Testis (tissue), 2 donors: ENCODE measurements at regions not wholly inside any gene's neighbourhood (a gene's known extent, or its start where the extent isn't known, plus 50 kb on each side); places are given as distances from the start of the nearest gene placed in this dataset.

Experiments
- DNase-seq: peaks from one replicate; pipeline ENCODE4 v3.0.0-alpha.2; 2019
- H3K27ac ChIP-seq, 2 donors: fragments of 200-600 bp; sonication (generic); one replicate each; pipeline ENCODE4 v1.5.1; 2019
- H3K27me3 ChIP-seq: fragments of 200-600 bp; sonication (generic); one replicate; pipeline ENCODE4 v1.5.1; 2019
- H3K36me3 ChIP-seq: fragments of 200-600 bp; sonication (generic); one replicate; pipeline ENCODE4 v1.5.1; 2017; ENCODE audit warnings: low read depth; ENCODE audit errors: missing control alignments
- H3K4me1 ChIP-seq: fragments of 200-600 bp; sonication (generic); one replicate; pipeline ENCODE4 v1.5.1; 2019
- H3K4me3 ChIP-seq, 2 donors: fragments of 200-600 bp; sonication (generic); one replicate each; pipeline ENCODE4 v1.5.1; 2017 to 2019
- H3K9me3 ChIP-seq: fragments of 200-600 bp; sonication (generic); one replicate; pipeline ENCODE4 v1.5.1; 2017
- CTCF ChIP-seq, 3 experiments: fragments of 450-650 bp in 2 of 3; fragments of 200-600 bp in 1 of 3; sonication (generic) in 1 of 3; IDR thresholded peaks; one replicate each; pipeline ENCODE4 v1.5.1; 2016 to 2019; ENCODE audit warnings: antibody characterized with exemption in 3 of 3, mild to moderate bottlenecking in 2 of 3, moderate library complexity in 1 of 3
- POLR2A ChIP-seq: fragments of 450-650 bp; IDR thresholded peaks from one replicate; pipeline ENCODE4 v1.6.1; 2017; ENCODE audit warnings: antibody characterized with exemption, mild to moderate bottlenecking, moderate library complexity
- WGBS, 2 donors: methylation state at CpG; one replicate each; pipeline ENCODE4 v1.1.5; 2018; 5-methylcytosine and 5-hydroxymethylcytosine counted together
- intact Hi-C: fragments of 100-400 bp; cut with DNase I; formaldehyde crosslinking; loops from one replicate; pipeline ENCODE4 v1.15.1; 2023; ENCODE audit warnings: low total_unique reads

- Histone ChIP-seq H3K27ac (no peak overlapping the region), H3K27me3 (no peaks in the 10 kb centered on the region), H3K4me3 (no peak overlapping the region), H3K36me3 (no peaks in the 10 kb centered on the region), H3K4me1 (peaks cover 4% of the 10 kb centered on the region), H3K9me3 (no peaks in the 10 kb centered on the region)
- no peak for TF ChIP-seq POLR2A
- TF ChIP-seq CTCF (IDR thresholded peaks at IDR 0.05), result no peak
- no peak for DNase-seq
- intact Hi-C loops, result no loop called here
- 95% methylated on average over 1 of the region's 1 CpG for WGBS, 2 donors
Observed at GRCh38 chr5:107266100-107266499, 404.6 kb downstream of the EFNA5 start.

GRCh38 chr5:107265193-107265592 lies 405.5 kb downstream of the EFNA5 start:
- no peak for TF ChIP-seq CTCF (IDR thresholded peaks at IDR 0.05)
- TF ChIP-seq POLR2A, result no peak
- intact Hi-C loops, result no loop called here
- no peaks in the 10 kb centered on the region for H3K9me3 ChIP-seq
- 74 to 75% methylated on average over 2 of the region's 2 CpGs for WGBS, 2 donors
- H3K27me3 ChIP-seq, result no peaks in the 10 kb centered on the region
- no peaks in the 10 kb centered on the region for H3K36me3 ChIP-seq
- H3K4me3 ChIP-seq, result no peak overlapping the region
- peaks cover 4% of the 10 kb centered on the region for H3K4me1 ChIP-seq
- no peak for DNase-seq
- H3K27ac ChIP-seq, result no peak overlapping the region

GRCh38 chr5:107263387-107264018 lies 407.2 kb downstream of the EFNA5 start:
- no peaks in the 10 kb centered on the region for H3K27me3 ChIP-seq
- no peak for DNase-seq
- H3K27ac ChIP-seq, result no peak overlapping the region
- H3K4me1 ChIP-seq, result peaks cover 4% of the 10 kb centered on the region
- H3K36me3 ChIP-seq, result no peaks in the 10 kb centered on the region
- intact Hi-C loops, result no loop called here
- no peak for TF ChIP-seq POLR2A
- no peak for TF ChIP-seq CTCF (IDR thresholded peaks at IDR 0.05)
- H3K4me3 ChIP-seq, result no peak overlapping the region
- WGBS, 2 donors, result 50 to 62% methylated on average over 5 of the region's 5 CpGs
- no peaks in the 10 kb centered on the region for H3K9me3 ChIP-seq

GRCh38 chr5:107257885-107258520 lies 412.7 kb downstream of the EFNA5 start:
- Histone ChIP-seq H3K9me3 (no peaks in the 10 kb centered on the region), H3K27me3 (no peaks in the 10 kb centered on the region), H3K4me3 (no peak overlapping the region), H3K4me1 (no peaks in the 10 kb centered on the region), H3K27ac (no peak overlapping the region), H3K36me3 (no peaks in the 10 kb centered on the region)
- TF ChIP-seq POLR2A, result no peak
- DNase-seq, result no peak
- 87 to 89% methylated on average over 2 of the region's 2 CpGs for WGBS, 2 donors
- intact Hi-C loops, result no loop called here

- intact Hi-C loops, result no loop called here
- 91 to 95% methylated on average over 3 to 4 of the region's 4 CpGs for WGBS, 2 donors
- DNase-seq, result no peak
Observed at GRCh38 chr5:107254902-107255234, 415.9 kb downstream of the EFNA5 start.

More at GRCh38 chr5:107254902-107255234, 415.9 kb downstream of the EFNA5 start:
- Histone ChIP-seq H3K4me1 (no peaks in the 10 kb centered on the region), H3K9me3 (no peaks in the 10 kb centered on the region), H3K4me3 (no peak overlapping the region), H3K36me3 (no peaks in the 10 kb centered on the region), H3K27ac (no peak overlapping the region), H3K27me3 (no peaks in the 10 kb centered on the region)
- TF ChIP-seq POLR2A (no peak), CTCF (IDR thresholded peaks at IDR 0.05) (no peak)
